GM23338 (cell line): ENCODE measurements at regions not wholly inside any gene's neighbourhood (a gene's known extent, or its start where the extent isn't known, plus 50 kb on each side); places are given as distances from the start of the nearest gene placed in this dataset.

Experiments used
- ATAC-seq: fragments of 200-7000 bp; cut with Tn5 transposase; 3 replicates; pipeline ENCODE4 v1.9.1; 2020
- DNase-seq: peaks from one replicate; pipeline ENCODE4 v3.0.0-alpha.2; 2015; ENCODE audit warnings: low spot score
- H2AFZ ChIP-seq: fragments of 200-600 bp; sonication (generic); 2 replicates; pipeline ENCODE4 v1.8.0; 2016; ENCODE audit warnings: antibody characterized with exemption, mild to moderate bottlenecking, moderate library complexity
- H3F3A ChIP-seq: fragments of 200-600 bp; sonication (generic); replicated peaks from 2 replicates; pipeline ENCODE4 v1.8.0; 2017; ENCODE audit warnings: antibody characterized with exemption, mixed run types, low read depth
- H3K27ac ChIP-seq: fragments of 200-600 bp; sonication (generic); 2 replicates; pipeline ENCODE4 v1.6.1; 2016; ENCODE audit warnings: low read depth
- H3K27me3 ChIP-seq: fragments of 200-600 bp; sonication (generic); 2 replicates; pipeline ENCODE4 v1.8.0; 2016; ENCODE audit warnings: mild to moderate bottlenecking, mixed run types, moderate library complexity; ENCODE audit not compliant: insufficient read depth
- H3K36me3 ChIP-seq: fragments of 200-600 bp; sonication (generic); 2 replicates; pipeline ENCODE4 v1.8.0; 2016; ENCODE audit warnings: mild to moderate bottlenecking; ENCODE audit not compliant: insufficient read depth
- H3K4me1 ChIP-seq: fragments of 200-600 bp; sonication (generic); 2 replicates; pipeline ENCODE4 v1.8.0; 2016; ENCODE audit warnings: mild to moderate bottlenecking, moderate library complexity; ENCODE audit not compliant: insufficient read depth
- H3K4me2 ChIP-seq: fragments of 200-600 bp; sonication (generic); 2 replicates; pipeline ENCODE4 v1.7.1; 2017; ENCODE audit warnings: mixed run types
- H3K4me3 ChIP-seq: fragments of 200-600 bp; sonication (generic); 2 replicates; pipeline ENCODE4 v1.6.1; 2016; ENCODE audit warnings: mixed run types
- H3K79me2 ChIP-seq: fragments of 200-600 bp; sonication (generic); replicated peaks from 2 replicates; pipeline ENCODE4 v1.8.0; 2017; ENCODE audit warnings: mild to moderate bottlenecking; ENCODE audit not compliant: insufficient read depth
- H3K9me2 ChIP-seq: fragments of 200-600 bp; sonication (generic); 2 replicates; pipeline ENCODE4 v1.8.0; 2017; ENCODE audit not compliant: insufficient read depth
- H4K20me1 ChIP-seq: fragments of 200-600 bp; sonication (generic); replicated peaks from 2 replicates; pipeline ENCODE4 v1.8.0; 2017; ENCODE audit warnings: mild to moderate bottlenecking; ENCODE audit not compliant: insufficient read depth
- H3K27ac Mint-ChIP-seq: 2 replicates; pipeline ENCODE4 v1.8.0; 2020; ENCODE audit warnings: inconsistent platforms, mild to moderate bottlenecking, moderate library complexity, mixed read lengths
- H3K27me3 Mint-ChIP-seq: 3 replicates; pipeline ENCODE4 v1.8.0; 2022; ENCODE audit warnings: low read depth, mild to moderate bottlenecking, moderate library complexity, mixed read lengths, inconsistent platforms; ENCODE audit not compliant: insufficient read depth, poor library complexity
- H3K36me3 Mint-ChIP-seq: 3 replicates; pipeline ENCODE4 v1.8.0; 2021; ENCODE audit warnings: low read depth, mild to moderate bottlenecking, inconsistent platforms, moderate library complexity, mixed read lengths
- H3K4me1 Mint-ChIP-seq: 3 replicates; pipeline ENCODE4 v1.8.0; 2020; ENCODE audit warnings: mild to moderate bottlenecking, inconsistent platforms, mixed read lengths
- H3K4me3 Mint-ChIP-seq: 3 replicates; pipeline ENCODE4 v1.8.0; 2021; ENCODE audit warnings: moderate library complexity, mild to moderate bottlenecking, inconsistent platforms, mixed read lengths
- H3K9me3 Mint-ChIP-seq: 3 replicates; pipeline ENCODE4 v1.8.0; 2020; ENCODE audit warnings: moderate library complexity, mild to moderate bottlenecking, inconsistent platforms, mixed read lengths
- CREB1 ChIP-seq: fragments of 250-450 bp; sonication (Bioruptor Pico); IDR thresholded peaks from 2 replicates; pipeline ENCODE4 v1.5.0; 2020; ENCODE audit warnings: low read depth, mild to moderate bottlenecking, moderate library complexity
- CTCF ChIP-seq, 2 experiments: fragments of 200-600 bp in 1 of 2; sonication (generic) in 1 of 2; conservative IDR thresholded peaks; 2 replicates each; pipeline versions ENCODE4 v1.5.1 to v1.6.1; 2016 to 2017; ENCODE audit warnings: antibody characterized with exemption in 2 of 2, low read depth in 2 of 2, mild to moderate bottlenecking in 2 of 2, moderate library complexity in 1 of 2
- ETS1 ChIP-seq: IDR thresholded peaks from 2 replicates; pipeline ENCODE4 v1.6.1; 2016; ENCODE audit warnings: antibody characterized with exemption
- EZH2 ChIP-seq: fragments of 200-600 bp; sonication (generic); IDR thresholded peaks from one replicate; pipeline ENCODE4 v1.8.0; 2017; ENCODE audit warnings: antibody characterized with exemption, mild to moderate bottlenecking, low read depth; ENCODE audit not compliant: unreplicated experiment
- POLR2AphosphoS5 ChIP-seq: IDR thresholded peaks from 2 replicates; pipeline ENCODE4 v1.6.1; 2016; ENCODE audit warnings: antibody characterized with exemption, low read depth
- REST ChIP-seq: IDR thresholded peaks from one replicate; pipeline ENCODE4 v1.6.1; 2018; ENCODE audit warnings: antibody characterized with exemption; ENCODE audit not compliant: unreplicated experiment
- STAT1 ChIP-seq: IDR thresholded peaks from one replicate; pipeline ENCODE4 v1.6.1; 2016; ENCODE audit warnings: antibody characterized with exemption; ENCODE audit not compliant: unreplicated experiment
- ZNF114 ChIP-seq: fragments of 250-450 bp; sonication (Bioruptor Pico); IDR thresholded peaks from 2 replicates; pipeline ENCODE4 v1.5.0; 2020; ENCODE audit warnings: mild to moderate bottlenecking, moderate library complexity
- ZNF462 ChIP-seq: fragments of 250-450 bp; sonication (Bioruptor Pico); IDR thresholded peaks from 2 replicates; pipeline ENCODE4 v1.5.0; 2020; ENCODE audit warnings: mild to moderate bottlenecking, moderate library complexity

GRCh38 chr5:167730121-167730520, 561.3 kb upstream of the WWC1 start (continued):
- no peak for TF ChIP-seq REST
- no peak for TF ChIP-seq CREB1 (CRISPR knock-in tag)
- TF ChIP-seq CTCF (conservative IDR thresholded peaks at IDR 0.05; ENCODE audit: low read depth in 2 of 2), result no peak

GRCh38 chr5:167730656-167731055, 560.8 kb upstream of the WWC1 start:
- no peak overlapping the region for H3K27ac ChIP-seq
- H3K27ac Mint-ChIP-seq, result no peak overlapping the region
- no peak for TF ChIP-seq ETS1
- TF ChIP-seq REST, result no peak
- TF ChIP-seq POLR2AphosphoS5, result no peak
- no peak for TF ChIP-seq ZNF114 (CRISPR knock-in tag)
- no peak for TF ChIP-seq ZNF462 (CRISPR knock-in tag)
- no peak for TF ChIP-seq EZH2
- TF ChIP-seq STAT1, result no peak

More at GRCh38 chr5:167730656-167731055, 560.8 kb upstream of the WWC1 start:
- Histone ChIP-seq H4K20me1 (no peaks in the 10 kb centered on the region), H3K4me2 (no peak overlapping the region), H3K27me3 (no peaks in the 10 kb centered on the region), H3K79me2 (no peaks in the 10 kb centered on the region), H2AFZ (no peak overlapping the region), H3K4me1 (peaks cover 31% of the 10 kb centered on the region), H3K36me3 (no peaks in the 10 kb centered on the region), H3K4me3 (no peak overlapping the region), H3K9me2 (no peaks in the 10 kb centered on the region), H3F3A (no peaks in the 10 kb centered on the region)
- Mint-ChIP-seq H3K27me3 (peaks cover 5% of the 10 kb centered on the region), H3K9me3 (no peaks in the 10 kb centered on the region), H3K4me1 (peaks cover 30% of the 10 kb centered on the region), H3K36me3 (peaks cover 4% of the 10 kb centered on the region; the same call in 2 of the 3 replicates), H3K4me3 (no peak overlapping the region)
- DNase-seq, result no peak
- ATAC-seq, result no peak
